MM.1S (cell line): ENCODE measurements at regions not wholly inside any gene's neighbourhood (a gene's known extent, or its start where the extent isn't known, plus 50 kb on each side); places are given as distances from the start of the nearest gene placed in this dataset.

ENCODE experiments used
- DNase-seq: peaks from one replicate; pipeline ENCODE4 v3.0.0-alpha.2; 2015
- H2AFZ ChIP-seq: fragments of 300-600 bp; sonication (generic); 2 replicates; pipeline ENCODE4 v1.6.0; 2016; ENCODE audit warnings: antibody characterized with exemption, low read length
- H3F3A ChIP-seq: fragments of 300-600 bp; sonication (generic); 2 replicates; pipeline ENCODE4 v1.6.1; 2016; ENCODE audit warnings: mild to moderate bottlenecking, antibody characterized with exemption, low read length, moderate library complexity, mixed read lengths; ENCODE audit not compliant: insufficient read depth
- H3K27ac ChIP-seq: fragments of 300-600 bp; sonication (generic); 2 replicates; pipeline ENCODE4 v1.5.1; 2016; ENCODE audit warnings: mild to moderate bottlenecking, low read length
- H3K27me3 ChIP-seq: fragments of 300-600 bp; sonication (generic); replicated peaks from 2 replicates; pipeline ENCODE4 v1.6.0; 2016; ENCODE audit warnings: low read length; ENCODE audit not compliant: insufficient read depth
- H3K36me3 ChIP-seq: fragments of 300-600 bp; sonication (generic); replicated peaks from 2 replicates; pipeline ENCODE4 v1.6.1; 2016; ENCODE audit warnings: mild to moderate bottlenecking, low read length, mixed read lengths; ENCODE audit not compliant: insufficient read depth
- H3K4me1 ChIP-seq: fragments of 300-600 bp; sonication (generic); 2 replicates; pipeline ENCODE4 v1.6.1; 2016; ENCODE audit warnings: low read length, mixed read lengths
- H3K4me2 ChIP-seq: fragments of 300-600 bp; sonication (generic); 2 replicates; pipeline ENCODE4 v1.6.0; 2016; ENCODE audit warnings: low read depth, low read length
- H3K4me3 ChIP-seq: fragments of 300-600 bp; sonication (generic); 2 replicates; pipeline ENCODE4 v1.5.1; 2016; ENCODE audit warnings: low read length, mixed read lengths
- H3K79me2 ChIP-seq: fragments of 300-600 bp; sonication (generic); 2 replicates; pipeline ENCODE4 v1.6.1; 2016; ENCODE audit warnings: mixed run types, low read length, mixed read lengths
- H3K9ac ChIP-seq: fragments of 300-600 bp; sonication (generic); 2 replicates; pipeline ENCODE4 v1.6.1; 2016; ENCODE audit warnings: low read length, mixed read lengths
- H3K9me2 ChIP-seq: fragments of 300-600 bp; sonication (generic); replicated peaks from 2 replicates; pipeline ENCODE4 v1.6.1; 2016; ENCODE audit warnings: mild to moderate bottlenecking, low read length, mixed read lengths; ENCODE audit not compliant: insufficient read depth
- H3K9me3 ChIP-seq: fragments of 300-600 bp; sonication (generic); replicated peaks from 2 replicates; pipeline ENCODE4 v1.6.1; 2016; ENCODE audit warnings: mild to moderate bottlenecking, low read length, mixed read lengths; ENCODE audit not compliant: insufficient read depth
- H4K20me1 ChIP-seq: fragments of 300-600 bp; sonication (generic); 2 replicates; pipeline ENCODE4 v1.6.1; 2016; ENCODE audit warnings: mild to moderate bottlenecking, low read length, moderate library complexity, mixed read lengths; ENCODE audit not compliant: insufficient read depth
- EZH2 ChIP-seq: fragments of 300-600 bp; sonication (generic); optimal IDR thresholded peaks from 2 replicates; pipeline ENCODE3; 2017; ENCODE audit warnings: low read depth, mild to moderate bottlenecking, antibody characterized with exemption, low read length, mixed read lengths
- EZH2phosphoT487 ChIP-seq: fragments of 300-600 bp; sonication (generic); IDR thresholded peaks from 2 replicates; pipeline ENCODE4 v1.6.1; 2018; ENCODE audit warnings: antibody characterized with exemption, low read length
- TF ChIP-seq, protein P1 (sequence below): fragments of 300-600 bp; sonication (generic); IDR thresholded peaks from 2 replicates; pipeline ENCODE4 v1.5.1; 2016; ENCODE audit warnings: antibody characterized with exemption, low read length, mixed read lengths

DNA sequence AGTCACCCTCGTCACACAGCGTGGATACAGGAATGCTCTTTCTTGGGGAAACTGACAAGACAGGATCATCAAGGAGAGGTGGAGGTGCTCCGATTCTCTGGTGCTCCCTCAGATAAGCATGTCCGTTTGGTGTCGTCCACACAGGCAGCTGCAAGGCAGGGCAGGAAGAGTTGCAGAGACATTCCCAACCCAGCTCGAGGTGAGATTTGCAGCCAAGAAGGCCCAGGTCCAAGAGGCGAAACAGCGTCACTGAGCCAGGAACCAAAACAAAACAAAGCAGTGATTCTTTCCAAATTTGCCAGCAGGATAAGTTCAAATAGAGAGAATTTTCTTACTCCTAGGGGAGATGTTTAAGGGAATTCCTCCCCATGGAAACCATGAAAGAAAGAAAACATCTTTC is 386.5 kb upstream of the PFKP start:
- H3K27ac ChIP-seq, result no peak overlapping the region
- TF ChIP-seq EZH2 (no peak), EZH2phosphoT487 (no peak)
- TF ChIP-seq, protein P1, sequence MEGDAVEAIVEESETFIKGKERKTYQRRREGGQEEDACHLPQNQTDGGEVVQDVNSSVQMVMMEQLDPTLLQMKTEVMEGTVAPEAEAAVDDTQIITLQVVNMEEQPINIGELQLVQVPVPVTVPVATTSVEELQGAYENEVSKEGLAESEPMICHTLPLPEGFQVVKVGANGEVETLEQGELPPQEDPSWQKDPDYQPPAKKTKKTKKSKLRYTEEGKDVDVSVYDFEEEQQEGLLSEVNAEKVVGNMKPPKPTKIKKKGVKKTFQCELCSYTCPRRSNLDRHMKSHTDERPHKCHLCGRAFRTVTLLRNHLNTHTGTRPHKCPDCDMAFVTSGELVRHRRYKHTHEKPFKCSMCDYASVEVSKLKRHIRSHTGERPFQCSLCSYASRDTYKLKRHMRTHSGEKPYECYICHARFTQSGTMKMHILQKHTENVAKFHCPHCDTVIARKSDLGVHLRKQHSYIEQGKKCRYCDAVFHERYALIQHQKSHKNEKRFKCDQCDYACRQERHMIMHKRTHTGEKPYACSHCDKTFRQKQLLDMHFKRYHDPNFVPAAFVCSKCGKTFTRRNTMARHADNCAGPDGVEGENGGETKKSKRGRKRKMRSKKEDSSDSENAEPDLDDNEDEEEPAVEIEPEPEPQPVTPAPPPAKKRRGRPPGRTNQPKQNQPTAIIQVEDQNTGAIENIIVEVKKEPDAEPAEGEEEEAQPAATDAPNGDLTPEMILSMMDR, result no peak
- H2AFZ ChIP-seq, result no peak overlapping the region
- H3K9me3 ChIP-seq, result no peaks in the 10 kb centered on the region
- no peaks in the 10 kb centered on the region for H3F3A ChIP-seq
- H3K4me1 ChIP-seq, result no peaks in the 10 kb centered on the region
- no peaks in the 10 kb centered on the region for H3K36me3 ChIP-seq
- DNase-seq, result no peak
- H3K4me3 ChIP-seq, result no peak overlapping the region
- no peak overlapping the region for H3K4me2 ChIP-seq
- H3K79me2 ChIP-seq, result no peaks in the 10 kb centered on the region
- no peaks in the 10 kb centered on the region for H3K9me2 ChIP-seq
- H3K9ac ChIP-seq, result no peak overlapping the region
- H3K27me3 ChIP-seq, result no peaks in the 10 kb centered on the region
- H4K20me1 ChIP-seq, result no peaks in the 10 kb centered on the region

DNA sequence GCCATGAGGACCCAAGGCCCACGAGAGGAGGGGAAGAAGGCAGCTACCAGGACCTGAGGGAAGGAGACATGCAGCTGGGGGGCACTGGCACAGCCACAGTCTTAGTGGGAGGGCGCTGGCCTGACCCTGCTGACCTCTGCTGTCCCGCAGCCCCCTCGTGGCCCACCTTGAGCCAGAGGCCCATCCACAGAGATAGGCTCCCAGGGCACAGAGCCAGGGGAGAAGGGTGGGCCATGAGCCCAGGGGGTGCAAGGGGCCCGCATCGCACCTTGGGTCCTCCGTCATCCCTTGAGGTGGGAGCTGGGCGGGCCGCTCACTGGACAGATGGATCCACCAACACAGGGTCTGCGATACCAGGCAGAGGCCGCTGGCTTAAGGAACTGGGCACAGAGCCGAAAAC is 387.7 kb upstream of the PFKP start:
- Histone ChIP-seq H3K4me1 (no peaks in the 10 kb centered on the region), H2AFZ (no peak overlapping the region), H3F3A (no peaks in the 10 kb centered on the region), H4K20me1 (no peaks in the 10 kb centered on the region), H3K36me3 (no peaks in the 10 kb centered on the region), H3K9me3 (no peaks in the 10 kb centered on the region), H3K4me2 (no peak overlapping the region), H3K4me3 (no peak overlapping the region), H3K9ac (no peak overlapping the region), H3K27me3 (no peaks in the 10 kb centered on the region), H3K9me2 (no peaks in the 10 kb centered on the region), H3K79me2 (no peaks in the 10 kb centered on the region), H3K27ac (no peak overlapping the region)
- no peak for DNase-seq
- TF ChIP-seq, protein P1, result no peak
- TF ChIP-seq EZH2, result no peak
- TF ChIP-seq EZH2phosphoT487, result no peak

DNA sequence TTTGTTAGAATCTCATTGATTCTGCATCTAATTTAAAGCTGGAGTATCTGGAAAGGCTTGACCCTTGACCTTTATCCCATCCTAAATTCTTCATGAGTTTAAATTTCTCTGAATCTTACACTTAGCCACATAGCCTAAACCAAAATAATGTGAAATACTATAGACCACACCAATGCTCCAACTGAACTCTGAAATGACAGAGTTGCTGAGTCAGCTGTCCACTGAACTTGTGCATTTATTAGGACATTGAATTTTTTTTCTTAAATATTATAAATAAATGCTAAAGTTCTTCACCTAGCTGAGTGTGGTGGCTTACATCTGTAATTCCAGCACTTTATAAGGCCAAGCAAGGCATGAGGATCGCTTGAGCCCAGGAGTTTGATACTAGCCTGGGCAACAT is 390.9 kb upstream of the PFKP start:
- no peaks in the 10 kb centered on the region for H3K9me2 ChIP-seq
- TF ChIP-seq EZH2phosphoT487 (no peak), EZH2 (no peak)
- TF ChIP-seq, protein P1, result no peak

DNA sequence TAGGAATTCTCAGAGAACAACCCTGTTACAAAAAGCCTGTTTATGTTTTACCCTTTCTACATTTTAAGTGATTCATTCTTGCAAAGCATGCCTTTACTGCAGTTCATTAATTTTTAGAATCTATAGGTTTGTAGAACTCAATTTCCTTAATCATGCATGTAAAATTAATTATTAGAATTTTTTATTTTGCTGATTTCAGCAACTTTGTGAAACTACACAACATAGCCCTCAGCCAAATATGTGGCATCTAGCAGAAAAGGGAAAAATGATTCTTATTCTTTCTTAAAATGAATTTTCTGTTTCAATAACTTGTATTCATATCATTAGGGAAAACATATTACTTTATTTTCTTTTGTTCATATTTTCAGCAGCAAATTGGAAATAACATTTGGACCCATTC is 392.9 kb upstream of the PFKP start:
- H3K36me3 ChIP-seq, result no peaks in the 10 kb centered on the region
- H3K27me3 ChIP-seq, result no peaks in the 10 kb centered on the region
- no peak for DNase-seq
- H3K4me3 ChIP-seq, result no peak overlapping the region
- H3K4me2 ChIP-seq, result no peak overlapping the region
- H3F3A ChIP-seq, result no peaks in the 10 kb centered on the region
- H3K4me1 ChIP-seq, result no peaks in the 10 kb centered on the region
- no peak overlapping the region for H2AFZ ChIP-seq
- no peaks in the 10 kb centered on the region for H3K9me2 ChIP-seq
- H3K79me2 ChIP-seq, result no peaks in the 10 kb centered on the region
- no peaks in the 10 kb centered on the region for H4K20me1 ChIP-seq
- no peak overlapping the region for H3K9ac ChIP-seq
- TF ChIP-seq EZH2phosphoT487 (no peak), EZH2 (no peak)
- TF ChIP-seq, protein P1, result no peak
- no peak overlapping the region for H3K27ac ChIP-seq
- no peaks in the 10 kb centered on the region for H3K9me3 ChIP-seq

More for the DNA sequence above, 390.9 kb upstream of the PFKP start:
- Histone ChIP-seq H3K4me1 (no peaks in the 10 kb centered on the region), H3F3A (no peaks in the 10 kb centered on the region), H3K4me3 (no peak overlapping the region), H3K27me3 (no peaks in the 10 kb centered on the region), H3K9me3 (no peaks in the 10 kb centered on the region), H4K20me1 (no peaks in the 10 kb centered on the region), H3K9ac (no peak overlapping the region), H3K27ac (no peak overlapping the region), H3K79me2 (no peaks in the 10 kb centered on the region), H3K36me3 (no peaks in the 10 kb centered on the region), H2AFZ (no peak overlapping the region), H3K4me2 (no peak overlapping the region)
- DNase-seq, result no peak
